ENCODE measurements at regions not wholly inside any gene's neighbourhood (a gene's known extent, or its start where the extent isn't known, plus 50 kb on each side); places are given as distances from the start of the nearest gene placed in this dataset.
"Not testable (repeated sequence)": the region's sequence is repeated elsewhere in the genome, so short reads cannot be mapped to it uniquely, and the experiment has no call there.

DNA sequence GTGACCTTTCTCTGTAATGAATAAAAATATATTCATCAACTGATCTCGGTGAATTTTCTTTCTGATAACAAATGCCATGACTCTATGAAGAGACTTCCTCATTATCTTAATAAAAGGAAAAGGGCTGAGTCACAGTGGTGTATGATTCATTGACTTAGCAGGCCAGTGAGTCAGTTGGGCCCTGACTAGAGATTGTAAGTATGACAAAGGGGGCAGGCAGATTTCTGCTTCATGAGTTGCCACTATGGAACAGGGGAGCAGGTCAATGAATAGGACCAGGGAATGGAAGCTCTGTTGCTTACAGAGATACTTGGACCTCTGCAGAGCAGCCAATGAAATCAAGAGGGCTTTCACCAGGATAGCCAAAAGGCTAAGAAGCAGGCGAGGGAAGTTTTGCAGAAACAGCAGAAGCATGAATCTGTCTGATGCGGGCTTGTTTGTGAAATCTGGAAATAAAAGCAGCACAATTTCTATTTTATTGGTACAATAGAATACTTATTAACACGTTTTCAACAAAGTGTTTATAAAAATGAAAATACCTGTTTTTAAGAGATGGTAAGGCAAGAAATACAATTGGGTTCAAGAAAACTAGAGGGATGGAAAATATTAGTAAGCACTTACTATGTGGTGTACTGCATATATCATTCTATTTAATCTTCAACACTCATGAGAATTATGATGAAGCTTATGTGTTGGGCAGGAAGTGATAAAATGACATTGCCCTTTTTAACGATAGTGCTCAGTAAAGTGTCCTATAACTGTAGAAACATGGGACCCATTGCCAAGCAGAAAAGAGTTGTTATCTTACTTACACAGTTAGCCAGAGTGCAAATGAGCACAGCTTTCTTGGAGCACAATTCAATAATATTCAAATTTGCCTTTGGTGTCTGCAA is 169.8 kb upstream of the MYRIP start:
- H3K27ac Mint-ChIP-seq, result peak overlapping the region; percentile 11
- peaks cover 6% of the 10 kb centered on the region for H3K4me1 Mint-ChIP-seq
- H3K9me3 Mint-ChIP-seq, result no peaks in the 10 kb centered on the region
- no peaks in the 10 kb centered on the region for H3K36me3 Mint-ChIP-seq
- DNase-seq (ENCODE audit: low spot score in 2 of 2), result no peak
- peak; percentile 87 for ATAC-seq
- no peak overlapping the region for H3K4me3 Mint-ChIP-seq

DNA sequence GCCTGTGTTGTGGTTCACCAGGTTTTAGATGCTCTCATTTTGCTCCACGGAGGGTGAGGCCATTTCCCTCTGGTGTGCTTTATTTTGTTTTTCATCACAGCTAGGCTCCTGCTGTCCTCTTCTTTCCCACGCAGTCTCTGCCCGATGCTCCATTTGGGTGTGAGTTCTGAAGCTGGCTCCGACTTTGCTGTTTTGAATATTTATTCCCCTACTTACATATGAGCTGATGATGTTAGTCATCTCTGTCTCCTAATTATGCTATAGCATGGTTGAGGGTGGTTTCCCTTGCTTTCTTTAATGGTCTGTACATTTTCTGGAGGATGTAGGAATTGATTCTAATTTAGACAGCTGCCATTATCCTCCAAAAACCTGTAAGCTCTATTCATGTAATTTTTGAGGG is 168.1 kb upstream of the MYRIP start:
- DNase-seq (ENCODE audit: low spot score in 2 of 2) (no peak), ATAC-seq (no peak)
- Mint-ChIP-seq H3K4me1 (peaks cover 6% of the 10 kb centered on the region), H3K36me3 (no peaks in the 10 kb centered on the region), H3K27ac (no peak overlapping the region), H3K9me3 (no peaks in the 10 kb centered on the region), H3K4me3 (no peak overlapping the region)

DNA sequence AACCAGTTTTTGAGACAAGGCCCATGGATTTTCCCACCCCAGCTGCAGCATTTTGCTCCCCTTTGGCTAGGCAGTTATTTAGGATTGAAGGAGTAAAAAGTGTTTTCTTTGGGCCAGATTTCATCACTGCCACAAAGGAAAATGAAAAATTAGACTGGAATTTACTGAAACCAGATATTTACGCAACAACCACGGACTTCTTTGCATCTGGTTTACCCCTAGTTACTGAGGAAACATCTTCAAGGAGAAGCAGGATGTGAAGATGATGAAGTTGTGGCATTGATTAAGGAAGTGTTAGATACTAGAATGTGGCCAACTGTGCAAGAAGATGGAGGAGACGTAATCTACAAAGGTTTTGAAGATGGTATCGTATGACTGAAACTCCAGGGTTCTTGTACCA is 165.2 kb upstream of the MYRIP start:
- DNase-seq (ENCODE audit: low spot score in 2 of 2), result no peak
- no peak overlapping the region for H3K27ac Mint-ChIP-seq
- no peak for ATAC-seq
- no peak overlapping the region for H3K4me3 Mint-ChIP-seq
- H3K9me3 Mint-ChIP-seq, result no peaks in the 10 kb centered on the region
- H3K4me1 Mint-ChIP-seq, result peaks cover 5% of the 10 kb centered on the region
- H3K36me3 Mint-ChIP-seq, result no peaks in the 10 kb centered on the region

DNA sequence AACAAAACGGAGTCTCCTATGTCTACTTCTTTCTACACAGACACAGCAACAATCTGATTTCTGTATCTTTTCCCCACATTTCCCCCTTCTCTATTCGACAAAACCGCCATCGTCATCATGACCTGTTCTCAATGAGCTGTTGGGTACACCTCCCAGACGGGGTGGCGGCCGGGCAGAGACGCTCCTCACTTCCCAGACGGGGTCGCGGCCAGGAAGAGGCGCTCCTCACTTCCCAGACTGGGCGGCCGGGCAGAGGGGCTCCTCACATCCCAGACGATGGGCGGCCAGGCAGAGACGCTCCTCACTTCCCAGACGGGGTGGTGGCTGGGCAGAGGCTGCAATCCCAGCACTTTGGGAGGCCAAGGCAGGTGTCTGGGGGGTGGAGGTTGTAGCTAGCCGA is 158.2 kb upstream of the MYRIP start:
- H3K9me3 Mint-ChIP-seq; DNase-seq (ENCODE audit: low spot score in 2 of 2); H3K4me3 Mint-ChIP-seq; H3K4me1 Mint-ChIP-seq; H3K27ac Mint-ChIP-seq; H3K36me3 Mint-ChIP-seq; ATAC-seq: not testable (repeated sequence)

DNA sequence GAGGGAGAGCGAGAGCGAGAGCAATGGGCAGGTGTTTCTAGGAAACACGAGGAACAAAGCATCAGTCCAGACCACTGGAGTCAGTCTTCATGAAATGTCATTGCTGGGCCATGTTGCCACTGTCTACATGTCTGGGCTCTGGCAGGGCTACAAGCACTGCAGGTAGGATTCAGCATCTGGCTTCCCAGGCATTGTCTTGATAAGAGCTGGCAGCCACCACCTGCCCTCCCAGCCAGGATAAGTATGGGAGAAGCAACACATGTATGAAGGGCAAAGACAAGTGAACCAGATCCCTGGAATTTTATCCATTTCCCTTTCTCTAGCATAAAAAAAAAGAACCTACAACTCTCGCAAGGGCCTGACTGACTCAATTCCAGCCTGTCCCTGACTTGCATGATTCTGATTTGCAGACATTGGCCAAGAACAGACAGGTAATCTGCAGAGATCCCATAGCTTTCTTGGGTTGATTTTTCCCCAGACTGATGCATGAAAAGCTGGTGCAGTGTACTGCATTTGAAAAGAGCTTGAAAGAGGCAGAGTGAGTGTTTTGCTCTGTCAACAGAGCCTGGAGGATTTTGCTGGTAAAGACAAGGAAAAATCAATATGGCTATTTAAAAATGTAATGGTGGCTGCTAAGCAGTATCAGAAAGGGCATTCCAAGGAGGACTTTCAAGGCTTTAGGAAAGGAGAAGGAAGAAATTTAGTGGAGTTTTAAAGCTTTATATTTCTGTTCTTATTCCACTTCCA is 157.2 kb upstream of the MYRIP start:
- H3K27ac Mint-ChIP-seq, result no peak overlapping the region
- no peaks in the 10 kb centered on the region for H3K4me1 Mint-ChIP-seq
- no peaks in the 10 kb centered on the region for H3K9me3 Mint-ChIP-seq
- ATAC-seq (peak; percentile 31), DNase-seq (ENCODE audit: low spot score in 2 of 2) (no peak)
- no peaks in the 10 kb centered on the region for H3K36me3 Mint-ChIP-seq
- no peak overlapping the region for H3K4me3 Mint-ChIP-seq

DNA sequence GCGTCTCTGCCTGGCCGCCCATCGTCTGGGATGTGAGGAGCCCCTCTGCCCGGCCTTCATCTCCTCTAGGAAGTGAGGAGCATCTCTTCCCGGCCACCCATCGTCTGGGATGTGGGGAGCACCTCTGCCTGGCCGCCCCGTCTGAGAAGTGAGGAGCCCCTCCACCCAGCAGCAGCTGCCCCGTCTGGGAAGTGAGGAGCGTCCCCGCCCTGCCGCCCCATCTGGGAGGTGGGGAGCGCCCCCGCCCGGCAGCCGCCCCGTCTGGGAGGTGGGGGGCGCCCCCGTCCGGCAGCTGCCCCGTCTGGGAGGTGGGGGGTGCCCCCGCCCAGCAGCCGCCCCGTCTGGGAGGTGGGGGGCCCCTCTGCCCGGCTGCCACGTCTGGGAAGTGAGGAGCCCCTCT is 153.7 kb upstream of the MYRIP start:
- DNase-seq (ENCODE audit: low spot score in 2 of 2); H3K4me1 Mint-ChIP-seq; H3K4me3 Mint-ChIP-seq; H3K36me3 Mint-ChIP-seq; H3K9me3 Mint-ChIP-seq; ATAC-seq; H3K27ac Mint-ChIP-seq: not testable (repeated sequence)

DNA sequence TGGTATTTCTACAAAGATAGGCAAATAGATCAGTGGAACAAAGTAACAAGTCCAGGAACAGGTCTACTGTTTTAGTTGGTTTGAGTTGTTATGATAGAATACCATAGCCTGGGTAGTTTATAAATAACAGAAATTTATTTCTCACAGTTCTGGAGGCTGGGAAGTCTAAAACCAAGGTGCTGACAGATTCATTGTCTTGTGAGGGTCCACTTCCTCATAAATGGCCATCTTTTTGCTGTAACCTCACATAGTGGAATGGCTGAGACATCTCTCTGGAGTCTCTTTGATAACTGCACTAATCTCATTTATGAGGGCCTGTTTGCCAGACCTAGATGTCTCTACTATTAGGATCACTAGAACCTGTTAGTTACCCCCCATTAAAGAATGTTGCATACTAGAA is 152.3 kb upstream of the MYRIP start:
- Mint-ChIP-seq H3K27ac (no peak overlapping the region), H3K9me3 (no peaks in the 10 kb centered on the region), H3K36me3 (no peaks in the 10 kb centered on the region), H3K4me1 (no peaks in the 10 kb centered on the region), H3K4me3 (no peak overlapping the region)
- ATAC-seq, result no peak
- no peak for DNase-seq (ENCODE audit: low spot score in 2 of 2)

DNA sequence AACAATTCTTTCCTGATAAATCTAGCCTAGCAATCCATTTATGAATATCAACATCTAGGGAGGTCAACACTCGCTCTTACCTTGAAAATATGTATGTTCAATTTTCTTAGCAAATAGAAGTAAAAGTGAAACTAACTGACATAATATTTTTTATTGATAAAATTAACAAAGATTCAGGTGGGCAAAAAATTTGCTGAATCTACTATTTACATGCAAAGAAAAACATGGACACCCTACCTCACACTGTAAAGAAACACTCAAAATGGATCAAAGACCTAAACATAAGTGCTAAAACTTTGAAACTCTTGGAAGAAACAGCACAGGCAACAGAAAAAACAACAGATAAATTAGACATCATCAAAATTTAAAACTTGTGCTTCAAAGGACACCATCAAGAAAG is 151.6 kb upstream of the MYRIP start:
- Mint-ChIP-seq H3K4me3 (no peak overlapping the region), H3K27ac (no peak overlapping the region), H3K4me1 (no peaks in the 10 kb centered on the region), H3K9me3 (no peaks in the 10 kb centered on the region), H3K36me3 (no peaks in the 10 kb centered on the region)
- DNase-seq (ENCODE audit: low spot score in 2 of 2) (no peak), ATAC-seq (no peak)

DNA sequence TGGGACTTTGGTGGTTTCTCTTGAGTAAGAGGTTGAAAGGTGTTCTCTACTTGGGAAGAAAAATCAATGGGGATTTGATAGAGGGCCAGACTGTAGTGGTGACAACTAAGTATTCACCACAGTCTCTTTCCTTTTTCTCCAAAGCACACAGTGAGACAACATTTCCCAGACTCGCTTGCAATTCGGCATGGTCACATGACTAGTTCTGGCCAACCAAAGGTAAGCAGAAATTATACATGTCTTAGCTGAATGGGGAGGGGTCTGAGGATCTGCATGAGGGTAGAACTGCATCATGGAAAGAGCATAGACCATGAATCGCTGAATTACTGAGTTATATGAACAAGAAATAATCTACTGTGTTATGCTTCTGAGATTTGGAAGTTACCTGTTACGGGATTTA is 144.5 kb upstream of the MYRIP start:
- no peak for DNase-seq (ENCODE audit: low spot score in 2 of 2)
- no peak overlapping the region for H3K4me3 Mint-ChIP-seq
- no peaks in the 10 kb centered on the region for H3K9me3 Mint-ChIP-seq
- ATAC-seq, result no peak
- no peaks in the 10 kb centered on the region for H3K4me1 Mint-ChIP-seq
- no peaks in the 10 kb centered on the region for H3K36me3 Mint-ChIP-seq
- H3K27ac Mint-ChIP-seq, result no peak overlapping the region

DNA sequence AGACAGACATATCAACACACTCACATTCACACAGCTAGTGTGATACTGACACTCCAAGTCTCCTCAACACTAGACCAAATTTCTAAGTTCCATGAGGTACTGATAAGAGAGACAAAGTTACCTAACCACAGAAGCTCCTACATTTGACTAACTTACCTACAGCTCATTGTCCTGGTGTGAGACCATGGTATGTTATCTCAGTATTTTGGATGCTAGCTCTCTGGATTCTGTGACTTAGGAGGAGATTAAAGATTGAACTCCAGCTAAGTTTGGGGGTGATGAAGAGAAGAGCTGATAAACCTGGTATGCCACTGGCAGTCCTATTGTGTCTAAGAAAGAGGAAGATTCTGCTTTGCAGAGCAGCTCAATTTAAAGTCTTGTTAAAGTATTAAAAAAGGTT is 144.0 kb upstream of the MYRIP start:
- H3K36me3 Mint-ChIP-seq, result no peaks in the 10 kb centered on the region
- no peaks in the 10 kb centered on the region for H3K9me3 Mint-ChIP-seq
- DNase-seq (ENCODE audit: low spot score in 2 of 2) (no peak), ATAC-seq (no peak)
- H3K4me3 Mint-ChIP-seq, result no peak overlapping the region
- H3K27ac Mint-ChIP-seq, result no peak overlapping the region
- H3K4me1 Mint-ChIP-seq, result no peaks in the 10 kb centered on the region

DNA sequence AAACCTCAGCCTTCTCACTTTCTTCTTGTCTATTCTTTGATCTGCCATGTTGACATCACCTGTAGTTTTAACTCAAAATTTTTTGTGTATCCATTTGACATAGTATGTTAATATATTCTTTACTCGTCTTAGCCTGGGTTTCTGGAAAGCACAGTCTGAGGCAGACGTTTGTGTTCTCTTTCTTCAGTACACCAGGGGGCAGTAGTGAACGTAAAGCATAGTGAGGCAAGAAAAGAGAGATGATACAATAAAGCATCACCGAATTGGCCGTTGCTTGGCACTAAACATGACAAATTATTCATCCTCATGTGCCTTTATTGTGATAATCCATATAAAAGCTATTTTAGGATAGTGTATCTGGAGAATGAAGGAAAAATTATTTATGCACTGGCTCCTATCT is 141.0 kb upstream of the MYRIP start:
- Mint-ChIP-seq H3K9me3 (no peaks in the 10 kb centered on the region), H3K4me3 (no peak overlapping the region), H3K36me3 (no peaks in the 10 kb centered on the region), H3K4me1 (no peaks in the 10 kb centered on the region), H3K27ac (no peak overlapping the region)
- DNase-seq (ENCODE audit: low spot score in 2 of 2) (no peak), ATAC-seq (no peak)

DNA sequence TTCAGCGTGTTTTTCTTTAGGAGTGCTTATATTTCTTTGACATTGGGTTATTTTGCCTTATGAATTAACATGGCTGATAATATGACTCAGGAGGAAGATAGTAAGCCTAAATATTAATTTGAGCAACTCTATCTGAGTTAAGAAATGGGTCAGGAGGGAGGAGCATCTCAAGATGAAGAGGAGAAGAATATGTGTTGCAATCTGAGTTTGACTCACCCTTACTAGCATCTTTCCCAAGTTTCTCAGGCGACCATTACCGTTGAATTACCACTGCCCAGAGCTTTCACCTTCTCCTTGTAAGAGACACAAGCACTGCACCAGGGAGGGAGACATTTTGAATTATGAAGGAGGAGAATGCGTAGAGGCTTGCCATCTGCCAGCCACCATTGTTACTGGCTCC is 138.3 kb upstream of the MYRIP start:
- H3K4me3 Mint-ChIP-seq, result no peak overlapping the region
- no peaks in the 10 kb centered on the region for H3K36me3 Mint-ChIP-seq
- DNase-seq (ENCODE audit: low spot score in 2 of 2), result no peak
- H3K9me3 Mint-ChIP-seq, result no peaks in the 10 kb centered on the region
- H3K27ac Mint-ChIP-seq, result no peak overlapping the region
- ATAC-seq, result no peak
- no peaks in the 10 kb centered on the region for H3K4me1 Mint-ChIP-seq

DNA sequence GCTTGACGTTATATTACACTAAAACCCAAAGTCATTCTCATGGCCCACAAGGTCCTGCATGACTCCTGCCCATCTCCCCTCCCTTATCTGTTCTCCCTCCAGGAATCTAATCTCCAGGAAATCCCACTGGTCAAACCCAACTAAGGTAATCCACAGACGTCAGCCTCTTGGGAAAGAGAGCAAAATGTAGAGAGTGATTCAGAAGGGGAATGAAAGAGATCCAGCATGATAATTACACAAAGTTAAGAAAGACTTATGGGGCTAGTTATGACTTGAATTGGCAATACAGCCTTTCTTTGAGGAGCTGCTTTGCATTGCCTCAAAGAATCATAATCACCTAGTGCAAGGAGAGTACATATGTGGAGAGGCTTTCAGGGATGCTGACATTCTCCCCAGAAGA is 137.8 kb upstream of the MYRIP start:
- DNase-seq (ENCODE audit: low spot score in 2 of 2), result no peak
- no peak overlapping the region for H3K27ac Mint-ChIP-seq
- H3K4me1 Mint-ChIP-seq, result no peaks in the 10 kb centered on the region
- no peaks in the 10 kb centered on the region for H3K9me3 Mint-ChIP-seq
- no peaks in the 10 kb centered on the region for H3K36me3 Mint-ChIP-seq
- no peak overlapping the region for H3K4me3 Mint-ChIP-seq
- no peak for ATAC-seq

DNA sequence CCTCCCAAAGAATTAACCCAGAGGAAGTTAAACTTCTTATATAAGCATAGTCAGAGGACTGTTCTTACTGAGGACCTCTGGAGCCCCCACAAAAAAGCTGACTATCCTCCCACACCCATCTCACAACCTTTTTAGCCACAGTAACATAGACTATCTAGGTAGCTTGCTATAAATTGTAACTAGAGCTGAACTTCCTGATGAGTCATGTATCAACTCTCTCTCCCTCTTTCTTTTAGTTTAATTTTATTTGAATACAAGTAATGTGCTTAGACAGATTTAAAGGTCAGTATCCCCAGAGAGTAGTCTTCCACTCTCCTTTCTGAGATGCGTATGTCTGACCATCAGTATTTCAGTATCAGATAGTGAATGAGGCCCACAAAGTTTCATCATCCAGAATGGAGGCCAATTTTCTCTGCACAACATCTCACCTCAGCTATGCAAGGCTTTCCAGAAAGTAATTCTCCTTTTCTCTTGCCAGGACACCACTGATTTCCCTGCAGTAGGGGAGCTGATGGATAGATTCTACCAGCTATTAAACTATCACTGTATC is 104.0 kb upstream of the MYRIP start:
- Mint-ChIP-seq H3K4me3 (no peak overlapping the region), H3K4me1 (no peaks in the 10 kb centered on the region), H3K9me3 (no peaks in the 10 kb centered on the region), H3K36me3 (no peaks in the 10 kb centered on the region), H3K27ac (no peak overlapping the region)
- DNase-seq (ENCODE audit: low spot score in 2 of 2), result no peak
- no peak for ATAC-seq

DNA sequence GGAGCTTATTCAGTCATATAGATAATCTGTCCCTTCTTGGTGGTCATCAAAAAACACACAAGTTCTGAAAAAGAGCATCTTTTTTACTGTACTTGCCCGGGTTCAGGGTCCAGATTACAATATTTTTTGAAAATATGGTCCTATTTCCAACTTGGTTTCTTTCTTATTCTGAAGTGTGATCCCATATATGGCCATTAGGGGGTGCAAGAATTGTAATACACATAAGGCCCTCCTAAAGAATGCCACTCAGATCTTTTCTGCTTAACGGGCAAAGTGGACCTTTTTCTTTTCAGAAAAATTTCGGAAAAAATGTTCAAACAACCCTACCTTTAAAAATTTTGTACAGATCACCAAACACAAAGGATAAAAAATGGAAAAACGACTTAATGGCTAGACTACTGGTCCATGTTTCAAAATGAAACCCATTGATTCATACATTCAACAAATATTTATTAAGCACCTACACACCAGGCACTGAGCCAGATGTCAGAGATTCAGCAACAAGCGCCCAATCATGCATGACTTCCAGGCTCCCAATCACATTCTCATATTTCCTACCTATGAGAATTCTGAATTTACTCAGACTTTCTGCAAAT is 102.0 kb upstream of the MYRIP start:
- Mint-ChIP-seq H3K36me3 (no peaks in the 10 kb centered on the region), H3K9me3 (no peaks in the 10 kb centered on the region), H3K4me1 (no peaks in the 10 kb centered on the region), H3K27ac (no peak overlapping the region), H3K4me3 (no peak overlapping the region)
- no peak for DNase-seq (ENCODE audit: low spot score in 2 of 2)
- no peak for ATAC-seq

Measured in stimulated activated effector memory CD8-positive, alpha-beta T cell treated with anti-CD3 and anti-CD28 coated beads, Interleukin-12 subunit alpha, Interleukin-12 subunit beta, amount 100 ng/mL, for 72 hours (primary cell).